ENCODE measurements at regions not wholly inside any gene's neighbourhood (a gene's known extent, or its start where the extent isn't known, plus 50 kb on each side); places are given as distances from the start of the nearest gene placed in this dataset.
A peak's percentile ranks its signal among the peaks of the same experiment; 100 is the strongest.

- DNase-seq = no peak
These were observed 324.2 kb downstream of the SH2D4B start for GRCh38 chr10:80861882-80862281.

GRCh38 chr10:80870282-80870681 is 332.6 kb downstream of the SH2D4B start:
- no peak for DNase-seq

- no peak for DNase-seq
These were observed 333.4 kb downstream of the SH2D4B start for GRCh38 chr10:80871083-80871482.

- DNase-seq = no peak
These were observed 340.6 kb downstream of the SH2D4B start for GRCh38 chr10:80878330-80878729.

- DNase-seq = no peak
These were observed 352.4 kb downstream of the SH2D4B start for GRCh38 chr10:80890146-80890545.

GRCh38 chr10:80893256-80893655 is 355.6 kb downstream of the SH2D4B start:
- DNase-seq = no peak

GRCh38 chr10:80894311-80894791 is 356.6 kb downstream of the SH2D4B start:
- DNase-seq = no peak

GRCh38 chr10:80894797-80895467 is 357.2 kb downstream of the SH2D4B start:
- DNase-seq = no peak

- DNase-seq = no peak
These were observed 358.4 kb downstream of the SH2D4B start for GRCh38 chr10:80896076-80896475.

- no peak for DNase-seq
These were observed 359.3 kb downstream of the SH2D4B start for GRCh38 chr10:80896959-80897358.

GRCh38 chr10:80900661-80901060 is 363.0 kb downstream of the SH2D4B start:
- no peak for DNase-seq

- no peak for DNase-seq
These were observed 370.9 kb downstream of the SH2D4B start for GRCh38 chr10:80908611-80909010.

GRCh38 chr10:80909254-80909653 is 371.6 kb downstream of the SH2D4B start:
- DNase-seq = no peak

- no peak for DNase-seq
These were observed 379.9 kb downstream of the SH2D4B start for GRCh38 chr10:80917636-80918035.

- no peak for DNase-seq
These were observed 383.3 kb downstream of the SH2D4B start for GRCh38 chr10:80921032-80921431.

- DNase-seq = peak; percentile 18
These were observed 386.6 kb downstream of the SH2D4B start for GRCh38 chr10:80924063-80924952.

GRCh38 chr10:80927419-80928078 is 389.8 kb downstream of the SH2D4B start:
- DNase-seq = no peak

GRCh38 chr10:80938903-80939302 is 401.2 kb downstream of the SH2D4B start:
- no peak for DNase-seq

- peak; percentile 35 for DNase-seq
These were observed 407.7 kb downstream of the SH2D4B start for GRCh38 chr10:80945264-80945880.

GRCh38 chr10:80946073-80946472 is 408.4 kb downstream of the SH2D4B start:
- no peak for DNase-seq

- DNase-seq = no peak
These were observed 409.4 kb downstream of the SH2D4B start for GRCh38 chr10:80946957-80947726.

- no peak for DNase-seq
These were observed 412.1 kb downstream of the SH2D4B start for GRCh38 chr10:80949785-80950184.

Measured in RPMI8226 (cell line).